ENCODE measurements at regions not wholly inside any gene's neighbourhood (a gene's known extent, or its start where the extent isn't known, plus 50 kb on each side); places are given as distances from the start of the nearest gene placed in this dataset.

- H3K36me3 ChIP-seq (replicated peaks in 1 of 2; ENCODE audit: control insufficient read depth in 1 of 2, insufficient read depth in 2 of 2, low read length in 1 of 2): no peaks in the 10 kb centered on the region
- no peak overlapping the region for H3K9ac ChIP-seq
- H3K9me2 ChIP-seq: no peaks in the 10 kb centered on the region
- TF ChIP-seq GATA2 (CRISPR knock-in tag; IDR thresholded peaks at IDR 0.05) (no peak), EP300 (IDR thresholded peaks at IDR 0.05; ENCODE audit: borderline replicate concordance in 1 of 2, low read depth in 1 of 2, low read length in 1 of 2) (no peak), FOXJ3 (CRISPR knock-in tag; IDR thresholded peaks at IDR 0.05) (no peak), SMC3 (IDR thresholded peaks at IDR 0.05; ENCODE audit: low read depth, low read length) (no peak), MAX (IDR thresholded peaks at IDR 0.05; ENCODE audit: low read depth) (no peak), RFX5 (IDR thresholded peaks at IDR 0.05; ENCODE audit: low read length) (no peak), REST (IDR thresholded peaks at IDR 0.05; ENCODE audit: low read depth, low read length) (no peak), RXRA (IDR thresholded peaks at IDR 0.05; ENCODE audit: borderline replicate concordance, low read depth) (no peak), USF2 (IDR thresholded peaks at IDR 0.05; ENCODE audit: borderline replicate concordance, low read depth, low read length) (no peak), NFIC (IDR thresholded peaks at IDR 0.05; ENCODE audit: borderline replicate concordance) (no peak), RCOR1 (IDR thresholded peaks at IDR 0.05; ENCODE audit: low read length) (no peak), FOXM1 (IDR thresholded peaks at IDR 0.05; ENCODE audit: low read depth) (no peak), NRF1 (IDR thresholded peaks at IDR 0.05; ENCODE audit: low read depth, low read length) (no peak), ZBTB33 (IDR thresholded peaks at IDR 0.05; ENCODE audit: borderline replicate concordance, low read depth) (no peak)
- no peak overlapping the region for H2AFZ ChIP-seq (ENCODE audit: low read depth)
- no peak overlapping the region for H3K27ac ChIP-seq (ENCODE audit: low read depth in 2 of 2, low read length in 1 of 2)
- no peaks in the 10 kb centered on the region for H4K20me1 ChIP-seq (ENCODE audit: insufficient read depth)
- no peaks in the 10 kb centered on the region for H3K79me2 ChIP-seq (ENCODE audit: insufficient read depth)
- peaks cover 0 to 7% of the 10 kb centered on the region in 2 experiments; a peak in 1 of 4 replicates for H3K4me1 ChIP-seq (ENCODE audit: control insufficient read depth in 1 of 2, insufficient read depth in 2 of 2, low read depth in 1 of 2, low read length in 1 of 2)
- H3F3A ChIP-seq (replicated peaks; ENCODE audit: insufficient read depth): no peaks in the 10 kb centered on the region
- H3K9me3 ChIP-seq: peaks cover 3% of the 10 kb centered on the region; the same call in 1 of the 2 replicates
- H3K4me3 ChIP-seq (ENCODE audit: low read depth in 2 of 2, low read length in 1 of 2): no peak overlapping the region
- DNase-seq: no peak
- 18% methylated on average over 7 of the region's 7 CpGs for WGBS (ENCODE audit: low lambda C conversion rate)
- ChIA-PET POLR2A (no interaction called here), CTCF (no interaction called here)
- no peak overlapping the region for H3K4me2 ChIP-seq
- no peaks in the 10 kb centered on the region for H3K27me3 ChIP-seq (ENCODE audit: insufficient read depth)
These were observed 366.2 kb downstream of the WDR11 start for GRCh38 chr10:121217331-121217730.

Data from SK-N-SH (cell line).